ENCODE measurements at regions not wholly inside any gene's neighbourhood (a gene's known extent, or its start where the extent isn't known, plus 50 kb on each side); places are given as distances from the start of the nearest gene placed in this dataset.
"Not testable (repeated sequence)": the region's sequence is repeated elsewhere in the genome, so short reads cannot be mapped to it uniquely, and the experiment has no call there.

- no peak for DNase-seq
Measured at GRCh38 chr9:30775236-30775635, 1609.2 kb upstream of the ACO1 start.

- no peak for DNase-seq
Measured at GRCh38 chr9:30796764-30797163, 1587.7 kb upstream of the ACO1 start.

GRCh38 chr9:30799527-30800101 is 1584.8 kb upstream of the ACO1 start:
- DNase-seq, result no peak

GRCh38 chr9:30800421-30800820 is 1584.0 kb upstream of the ACO1 start:
- no peak for DNase-seq

GRCh38 chr9:30812821-30813220 is 1571.6 kb upstream of the ACO1 start:
- DNase-seq, result no peak

- DNase-seq, result no peak
Measured at GRCh38 chr9:30815585-30815984, 1568.9 kb upstream of the ACO1 start.

- no peak for DNase-seq
Measured at GRCh38 chr9:30845136-30845535, 1539.3 kb upstream of the ACO1 start.

GRCh38 chr9:30846651-30847050 is 1537.8 kb upstream of the ACO1 start:
- DNase-seq, result no peak

- no peak for DNase-seq
Measured at GRCh38 chr9:30851600-30851999, 1532.8 kb upstream of the ACO1 start.

- DNase-seq, result no peak
Measured at GRCh38 chr9:30900706-30901105, 1483.7 kb upstream of the ACO1 start.

GRCh38 chr9:30913331-30913730 is 1471.1 kb upstream of the ACO1 start:
- DNase-seq, result no peak

GRCh38 chr9:30915451-30915850 is 1469.0 kb upstream of the ACO1 start:
- DNase-seq, result no peak

- no peak for DNase-seq
Measured at GRCh38 chr9:30925126-30925525, 1459.3 kb upstream of the ACO1 start.

- no peak for DNase-seq
Measured at GRCh38 chr9:30925635-30926034, 1458.8 kb upstream of the ACO1 start.

GRCh38 chr9:30928045-30928444 is 1456.4 kb upstream of the ACO1 start:
- DNase-seq, result no peak

GRCh38 chr9:30932226-30932625 is 1452.2 kb upstream of the ACO1 start:
- DNase-seq, result no peak

GRCh38 chr9:30935730-30936129 is 1448.7 kb upstream of the ACO1 start:
- no peak for DNase-seq

GRCh38 chr9:30937106-30937505 is 1447.3 kb upstream of the ACO1 start:
- no peak for DNase-seq

- DNase-seq, result not testable (repeated sequence)
Measured at GRCh38 chr9:30942852-30943251, 1441.6 kb upstream of the ACO1 start.

- no peak for DNase-seq
Measured at GRCh38 chr9:30943446-30944224, 1440.8 kb upstream of the ACO1 start.

GRCh38 chr9:30944225-30944569 is 1440.2 kb upstream of the ACO1 start:
- no peak for DNase-seq

GRCh38 chr9:30944741-30945280 is 1439.6 kb upstream of the ACO1 start:
- no peak for DNase-seq

GRCh38 chr9:30964332-30964731 is 1420.1 kb upstream of the ACO1 start:
- no peak for DNase-seq

- no peak for DNase-seq
Measured at GRCh38 chr9:30967476-30967875, 1417.0 kb upstream of the ACO1 start.

GRCh38 chr9:30970186-30970585 is 1414.3 kb upstream of the ACO1 start:
- DNase-seq, result no peak
